ENCODE measurements at regions not wholly inside any gene's neighbourhood (a gene's known extent, or its start where the extent isn't known, plus 50 kb on each side); places are given as distances from the start of the nearest gene placed in this dataset.

DNA sequence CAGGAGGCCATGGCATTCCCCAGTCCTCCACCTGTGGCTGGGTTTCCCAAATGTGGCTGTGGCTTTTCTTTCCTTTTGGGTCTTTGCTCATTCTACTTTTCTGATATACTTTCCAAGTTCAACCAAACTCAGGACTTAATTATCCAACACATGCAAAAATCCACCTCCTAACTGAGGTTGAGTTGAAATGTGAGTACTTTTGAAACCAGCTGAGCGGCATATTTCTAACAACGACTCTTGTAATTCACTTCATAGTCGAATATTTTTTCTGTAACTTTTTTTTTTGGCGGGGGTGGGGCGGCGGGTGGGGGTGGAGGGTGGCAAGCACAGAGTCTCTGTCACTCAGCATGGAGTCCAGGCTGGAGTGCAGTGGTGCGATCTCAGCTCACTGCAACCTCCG, 165.2 kb upstream of the PITRM1 start:
- H3K9me3 ChIP-seq, result no peaks in the 10 kb centered on the region
- H3K4me1 ChIP-seq, result peaks cover 0 to 6% (median 0%) of the 10 kb centered on the region in 9 donors
- H3K36me3 ChIP-seq, result no peaks in the 10 kb centered on the region
- 94 to 98% methylated on average over 8 of the region's 8 CpGs for WGBS, 2 donors
- TF ChIP-seq, protein P1, sequence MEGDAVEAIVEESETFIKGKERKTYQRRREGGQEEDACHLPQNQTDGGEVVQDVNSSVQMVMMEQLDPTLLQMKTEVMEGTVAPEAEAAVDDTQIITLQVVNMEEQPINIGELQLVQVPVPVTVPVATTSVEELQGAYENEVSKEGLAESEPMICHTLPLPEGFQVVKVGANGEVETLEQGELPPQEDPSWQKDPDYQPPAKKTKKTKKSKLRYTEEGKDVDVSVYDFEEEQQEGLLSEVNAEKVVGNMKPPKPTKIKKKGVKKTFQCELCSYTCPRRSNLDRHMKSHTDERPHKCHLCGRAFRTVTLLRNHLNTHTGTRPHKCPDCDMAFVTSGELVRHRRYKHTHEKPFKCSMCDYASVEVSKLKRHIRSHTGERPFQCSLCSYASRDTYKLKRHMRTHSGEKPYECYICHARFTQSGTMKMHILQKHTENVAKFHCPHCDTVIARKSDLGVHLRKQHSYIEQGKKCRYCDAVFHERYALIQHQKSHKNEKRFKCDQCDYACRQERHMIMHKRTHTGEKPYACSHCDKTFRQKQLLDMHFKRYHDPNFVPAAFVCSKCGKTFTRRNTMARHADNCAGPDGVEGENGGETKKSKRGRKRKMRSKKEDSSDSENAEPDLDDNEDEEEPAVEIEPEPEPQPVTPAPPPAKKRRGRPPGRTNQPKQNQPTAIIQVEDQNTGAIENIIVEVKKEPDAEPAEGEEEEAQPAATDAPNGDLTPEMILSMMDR (IDR thresholded peaks at IDR 0.05), result no peak
- ATAC-seq, result no peak
- no peak overlapping the region for H3K4me3 ChIP-seq
- no peak overlapping the region for H3K27ac ChIP-seq
- DNase-seq, result no peak
- intact Hi-C loops (cut with DNase I), result no loop called here
- no peaks in the 10 kb centered on the region for H3K27me3 ChIP-seq

DNA sequence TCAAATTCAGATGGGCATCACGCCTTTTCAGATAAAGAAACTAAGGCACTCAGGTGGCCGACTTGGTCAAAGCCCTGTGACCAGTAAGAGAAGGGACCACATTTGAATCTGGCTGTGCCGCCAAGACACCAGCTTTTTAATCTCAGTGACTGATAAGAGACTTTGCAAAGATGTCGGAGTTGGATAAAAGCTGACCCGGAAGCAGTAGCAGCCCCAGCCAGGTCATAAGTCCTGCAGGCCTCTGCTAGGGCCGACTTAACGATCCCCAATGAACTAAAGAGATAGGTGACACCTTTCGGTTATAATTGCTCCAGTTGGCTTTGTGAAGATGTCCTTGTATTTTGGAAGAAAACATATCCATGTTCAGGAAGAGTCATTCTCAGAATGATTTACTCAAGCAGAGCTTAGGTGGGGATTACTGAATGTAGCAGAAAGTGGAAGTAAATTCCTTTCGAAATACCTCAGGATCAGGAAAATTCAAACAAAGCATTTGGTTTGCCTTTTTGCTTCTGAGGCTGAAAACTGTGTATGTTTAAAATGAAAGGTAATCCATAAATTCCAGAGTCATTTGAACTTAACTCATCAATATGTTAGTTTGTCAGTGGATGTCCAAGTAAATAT, 164.2 kb upstream of the PITRM1 start:
- intact Hi-C loops (cut with DNase I), result no loop called here
- TF ChIP-seq, protein P1 (IDR thresholded peaks at IDR 0.05), result no peak

GRCh38 chr10:3333426-3333825, 160.8 kb upstream of the PITRM1 start:
- no peak for DNase-seq
- intact Hi-C loops (cut with DNase I), result no loop called here
- Histone ChIP-seq H3K27ac (no peak overlapping the region), H3K27me3 (no peaks in the 10 kb centered on the region), H3K36me3 (no peaks in the 10 kb centered on the region), H3K4me3 (no peak overlapping the region), H3K9me3 (no peaks in the 10 kb centered on the region), H3K4me1 (no peaks in the 10 kb centered on the region)
- TF ChIP-seq, protein P1 (IDR thresholded peaks at IDR 0.05), result no peak
- 88% methylated on average over 10 of the region's 10 CpGs for WGBS, 2 donors
- ATAC-seq, result no peak

More for the DNA sequence above, 164.2 kb upstream of the PITRM1 start:
- Histone ChIP-seq H3K9me3 (no peaks in the 10 kb centered on the region), H3K36me3 (no peaks in the 10 kb centered on the region), H3K4me3 (no peak overlapping the region), H3K27ac (no peak overlapping the region), H3K4me1 (peaks cover 0 to 6% (median 0%) of the 10 kb centered on the region in 9 donors), H3K27me3 (no peaks in the 10 kb centered on the region)
- 94% methylated on average over 9 of the region's 9 CpGs for WGBS, 2 donors
- ATAC-seq (no peak), DNase-seq (no peak)

DNA sequence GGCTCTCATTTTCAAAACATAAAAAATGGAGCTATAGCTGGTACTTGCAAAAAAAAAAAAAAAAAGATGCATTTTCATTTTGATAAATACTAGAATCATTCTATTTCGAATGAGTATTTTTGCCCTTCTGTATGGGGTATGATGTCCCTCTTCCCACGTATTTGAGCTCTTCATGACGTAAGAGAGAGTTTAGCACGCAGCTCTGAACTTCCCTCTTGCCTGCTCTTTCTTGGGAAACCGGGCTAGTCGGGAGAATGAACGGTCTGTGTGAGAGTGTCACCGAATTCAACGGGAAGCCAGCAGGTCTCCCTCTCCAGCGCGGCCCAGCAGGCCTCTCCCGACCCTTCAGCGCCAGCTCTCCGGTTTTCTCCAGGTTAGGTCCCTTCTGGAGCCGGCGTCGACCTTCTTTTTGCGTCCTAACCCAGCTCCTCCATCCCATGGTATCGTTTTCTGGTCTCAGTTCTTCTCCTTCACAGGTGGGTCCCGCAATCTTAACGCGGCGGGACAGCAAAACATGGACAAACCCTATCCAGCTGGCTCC, 159.2 kb upstream of the PITRM1 start:
- TF ChIP-seq, protein P1 (IDR thresholded peaks at IDR 0.05), result no peak
- WGBS, 2 donors, result 97 to 98% methylated on average over 23 of the region's 23 CpGs
- no peak overlapping the region for H3K27ac ChIP-seq
- no peaks in the 10 kb centered on the region for H3K9me3 ChIP-seq
- DNase-seq, result no peak
- no peaks in the 10 kb centered on the region for H3K36me3 ChIP-seq
- H3K27me3 ChIP-seq, result no peaks in the 10 kb centered on the region
- no peak overlapping the region for H3K4me3 ChIP-seq
- ATAC-seq, result no peak
- no peaks in the 10 kb centered on the region for H3K4me1 ChIP-seq
- intact Hi-C loops (cut with DNase I), result no loop called here
